ENCODE measurements at regions not wholly inside any gene's neighbourhood (a gene's known extent, or its start where the extent isn't known, plus 50 kb on each side); places are given as distances from the start of the nearest gene placed in this dataset.

- H3K4me3 Mint-ChIP-seq: no peak overlapping the region
- no peak for DNase-seq
- WGBS, 2 experiments (ENCODE audit: insufficient coverage in 1 of 2, insufficient read length in 1 of 2): 92% methylated on average over 2 of the region's 2 CpGs; no CpG with 5 or more reads in 1 of the 2 experiments
- H3K36me3 Mint-ChIP-seq (ENCODE audit: low read depth): no peaks in the 10 kb centered on the region
- H3K9me3 ChIP-seq (ENCODE audit: control insufficient read depth, low read length): no peaks in the 10 kb centered on the region
- no peaks in the 10 kb centered on the region for H3K36me3 ChIP-seq (ENCODE audit: control insufficient read depth, insufficient read depth, low read length)
- no peak overlapping the region for H3K27ac ChIP-seq (ENCODE audit: low read depth, low read length)
- TF ChIP-seq CTCF (conservative IDR thresholded peaks at IDR 0.05): no peak
- H3K4me3 ChIP-seq (ENCODE audit: low read length): no peak overlapping the region
- no peaks in the 10 kb centered on the region for H3K4me1 ChIP-seq (ENCODE audit: control insufficient read depth, insufficient read depth, low read length)
- no peaks in the 10 kb centered on the region for H3K9me3 Mint-ChIP-seq
- no peaks in the 10 kb centered on the region for H3K27me3 Mint-ChIP-seq (ENCODE audit: insufficient read depth)
- H3K9ac ChIP-seq (ENCODE audit: extremely low read depth, low read length, poor library complexity, severe bottlenecking): no peak overlapping the region
- H3K4me1 Mint-ChIP-seq: no peaks in the 10 kb centered on the region
- H3K27me3 ChIP-seq (ENCODE audit: control insufficient read depth, insufficient read depth, low read length, poor library complexity, severe bottlenecking): no peaks in the 10 kb centered on the region
- H3K27ac Mint-ChIP-seq: no peak overlapping the region
Observed at GRCh38 chr9:82745919-82746318, 317.0 kb downstream of the RASEF start.

GRCh38 chr9:82750411-82750913 is 312.5 kb downstream of the RASEF start:
- Mint-ChIP-seq H3K4me1 (no peaks in the 10 kb centered on the region), H3K9me3 (no peaks in the 10 kb centered on the region), H3K27me3 (ENCODE audit: insufficient read depth) (no peaks in the 10 kb centered on the region), H3K4me3 (no peak overlapping the region), H3K27ac (no peak overlapping the region), H3K36me3 (ENCODE audit: low read depth) (no peaks in the 10 kb centered on the region)
- WGBS, 2 experiments (ENCODE audit: insufficient coverage in 1 of 2, insufficient read length in 1 of 2): 69 to 77% methylated on average over 5 to 7 of the region's 7 CpGs
- Histone ChIP-seq H3K4me1 (ENCODE audit: control insufficient read depth, insufficient read depth, low read length) (no peaks in the 10 kb centered on the region), H3K36me3 (ENCODE audit: control insufficient read depth, insufficient read depth, low read length) (no peaks in the 10 kb centered on the region), H3K27me3 (ENCODE audit: control insufficient read depth, insufficient read depth, low read length, poor library complexity, severe bottlenecking) (no peaks in the 10 kb centered on the region), H3K4me3 (ENCODE audit: low read length) (no peak overlapping the region), H3K27ac (ENCODE audit: low read depth, low read length) (no peak overlapping the region), H3K9ac (ENCODE audit: extremely low read depth, low read length, poor library complexity, severe bottlenecking) (no peak overlapping the region), H3K9me3 (ENCODE audit: control insufficient read depth, low read length) (no peaks in the 10 kb centered on the region)
- no peak for DNase-seq
- no peak for TF ChIP-seq CTCF (conservative IDR thresholded peaks at IDR 0.05)

DNA sequence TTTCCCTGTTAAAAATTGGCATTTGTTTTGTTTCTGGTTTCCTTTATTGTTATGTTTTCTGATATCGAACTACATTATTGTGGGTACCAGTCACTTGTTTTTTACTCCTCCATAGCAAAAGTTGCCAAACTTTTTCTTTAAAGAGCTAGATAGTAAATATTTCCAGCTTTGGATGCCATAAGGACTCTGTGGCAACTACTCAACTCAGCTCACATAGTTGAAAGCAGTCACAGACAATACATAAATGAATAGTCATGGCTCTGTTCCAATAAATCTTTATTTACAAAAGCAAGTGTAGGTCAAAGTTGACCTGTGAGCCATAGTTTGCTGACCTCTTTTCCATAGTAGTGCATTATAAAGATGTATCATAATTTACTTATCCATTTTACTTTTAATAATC is 305.0 kb downstream of the RASEF start:
- Histone ChIP-seq H3K9ac (ENCODE audit: extremely low read depth, low read length, poor library complexity, severe bottlenecking) (no peak overlapping the region), H3K4me1 (ENCODE audit: control insufficient read depth, insufficient read depth, low read length) (no peaks in the 10 kb centered on the region), H3K27me3 (ENCODE audit: control insufficient read depth, insufficient read depth, low read length, poor library complexity, severe bottlenecking) (no peaks in the 10 kb centered on the region), H3K9me3 (ENCODE audit: control insufficient read depth, low read length) (no peaks in the 10 kb centered on the region), H3K36me3 (ENCODE audit: control insufficient read depth, insufficient read depth, low read length) (no peaks in the 10 kb centered on the region), H3K27ac (ENCODE audit: low read depth, low read length) (no peak overlapping the region), H3K4me3 (ENCODE audit: low read length) (no peak overlapping the region)
- Mint-ChIP-seq H3K27me3 (ENCODE audit: insufficient read depth) (no peaks in the 10 kb centered on the region), H3K9me3 (peaks cover 15% of the 10 kb centered on the region), H3K4me3 (no peak overlapping the region), H3K4me1 (no peaks in the 10 kb centered on the region), H3K27ac (no peak overlapping the region), H3K36me3 (ENCODE audit: low read depth) (peaks cover 25% of the 10 kb centered on the region)
- DNase-seq: no peak
- 100% methylated on average over 1 of the region's 1 CpG for WGBS, 2 experiments (ENCODE audit: insufficient coverage in 1 of 2, insufficient read length in 1 of 2)
- no peak for TF ChIP-seq CTCF (conservative IDR thresholded peaks at IDR 0.05)
